HUES48 (cell line): ENCODE measurements at regions not wholly inside any gene's neighbourhood (a gene's known extent, or its start where the extent isn't known, plus 50 kb on each side); places are given as distances from the start of the nearest gene placed in this dataset.
A peak's percentile ranks its signal among the peaks of the same experiment; 100 is the strongest.

Experiments
- H3K27ac ChIP-seq: one replicate; pipeline ENCODE4 v1.7.0; 2013; ENCODE audit warnings: low read depth, low read length, inconsistent platforms
- H3K27me3 ChIP-seq: 2 replicates; pipeline ENCODE4 v1.6.1; 2013; ENCODE audit warnings: mild to moderate bottlenecking, low read length; ENCODE audit not compliant: control insufficient read depth, insufficient read depth
- H3K36me3 ChIP-seq: 2 replicates; pipeline ENCODE4 v1.6.1; 2013; ENCODE audit warnings: low read length; ENCODE audit not compliant: control insufficient read depth, insufficient read depth
- H3K4me1 ChIP-seq: 2 replicates; pipeline ENCODE4 v1.6.1; 2013; ENCODE audit warnings: mild to moderate bottlenecking, low read length; ENCODE audit not compliant: control insufficient read depth, insufficient read depth
- H3K4me3 ChIP-seq: 2 replicates; pipeline ENCODE4 v1.5.1; 2013; ENCODE audit warnings: mild to moderate bottlenecking, low read depth, low read length
- H3K9ac ChIP-seq: 2 replicates; pipeline ENCODE4 v1.6.1; 2013; ENCODE audit warnings: mild to moderate bottlenecking, low read depth, low read length, moderate library complexity
- H3K9me3 ChIP-seq: 2 replicates; pipeline ENCODE4 v1.6.1; 2013; ENCODE audit warnings: low read length; ENCODE audit not compliant: control insufficient read depth, insufficient read depth

GRCh38 chrX:20971250-20971649, 403.0 kb upstream of the CNKSR2 start:
- Histone ChIP-seq H3K4me1 (peaks cover 29% of the 10 kb centered on the region), H3K9ac (no peak overlapping the region), H3K9me3 (no peaks in the 10 kb centered on the region), H3K36me3 (no peaks in the 10 kb centered on the region), H3K27ac (no peak overlapping the region), H3K27me3 (no peaks in the 10 kb centered on the region), H3K4me3 (no peak overlapping the region)

- H3K4me1 ChIP-seq, result peaks cover 31% of the 10 kb centered on the region
- H3K27ac ChIP-seq, result no peak overlapping the region
- H3K9me3 ChIP-seq, result no peaks in the 10 kb centered on the region
- no peaks in the 10 kb centered on the region for H3K27me3 ChIP-seq
- H3K9ac ChIP-seq, result no peak overlapping the region
- no peak overlapping the region for H3K4me3 ChIP-seq
- no peaks in the 10 kb centered on the region for H3K36me3 ChIP-seq
These were observed 404.7 kb upstream of the CNKSR2 start for GRCh38 chrX:20969565-20969964.

GRCh38 chrX:20968996-20969395, 405.2 kb upstream of the CNKSR2 start:
- no peak overlapping the region for H3K27ac ChIP-seq
- H3K36me3 ChIP-seq, result no peaks in the 10 kb centered on the region
- H3K4me1 ChIP-seq, result peaks cover 25% of the 10 kb centered on the region
- no peaks in the 10 kb centered on the region for H3K27me3 ChIP-seq
- H3K9me3 ChIP-seq, result no peaks in the 10 kb centered on the region
- H3K9ac ChIP-seq, result no peak overlapping the region
- H3K4me3 ChIP-seq, result no peak overlapping the region

GRCh38 chrX:20967725-20968124, 406.5 kb upstream of the CNKSR2 start:
- no peaks in the 10 kb centered on the region for H3K9me3 ChIP-seq
- H3K9ac ChIP-seq, result no peak overlapping the region
- peaks cover 13% of the 10 kb centered on the region for H3K4me1 ChIP-seq
- no peak overlapping the region for H3K27ac ChIP-seq
- no peaks in the 10 kb centered on the region for H3K27me3 ChIP-seq
- no peak overlapping the region for H3K4me3 ChIP-seq
- no peaks in the 10 kb centered on the region for H3K36me3 ChIP-seq

GRCh38 chrX:20965270-20966044, 408.8 kb upstream of the CNKSR2 start:
- H3K9ac ChIP-seq, result no peak overlapping the region
- H3K27me3 ChIP-seq, result no peaks in the 10 kb centered on the region
- no peak overlapping the region for H3K27ac ChIP-seq
- no peaks in the 10 kb centered on the region for H3K36me3 ChIP-seq
- H3K4me1 ChIP-seq, result peaks cover 8% of the 10 kb centered on the region; the same call in 1 of the 2 replicates
- H3K9me3 ChIP-seq, result no peaks in the 10 kb centered on the region
- H3K4me3 ChIP-seq, result no peak overlapping the region

- no peak overlapping the region for H3K9ac ChIP-seq
- H3K4me3 ChIP-seq, result no peak overlapping the region
- no peaks in the 10 kb centered on the region for H3K9me3 ChIP-seq
- H3K27ac ChIP-seq, result no peak overlapping the region
- H3K4me1 ChIP-seq, result no peaks in the 10 kb centered on the region
- H3K36me3 ChIP-seq, result no peaks in the 10 kb centered on the region
- H3K27me3 ChIP-seq, result no peaks in the 10 kb centered on the region
These were observed 420.2 kb upstream of the CNKSR2 start for GRCh38 chrX:20954014-20954413.

- Histone ChIP-seq H3K36me3 (no peaks in the 10 kb centered on the region), H3K27ac (no peak overlapping the region), H3K4me1 (peaks cover 8% of the 10 kb centered on the region), H3K9me3 (no peaks in the 10 kb centered on the region), H3K9ac (no peak overlapping the region), H3K4me3 (no peak overlapping the region), H3K27me3 (no peaks in the 10 kb centered on the region)
These were observed 422.0 kb upstream of the CNKSR2 start for GRCh38 chrX:20952180-20952579.

GRCh38 chrX:20951016-20951810, 423.0 kb upstream of the CNKSR2 start:
- Histone ChIP-seq H3K9me3 (no peaks in the 10 kb centered on the region), H3K27me3 (no peaks in the 10 kb centered on the region), H3K27ac (no peak overlapping the region), H3K4me3 (no peak overlapping the region), H3K9ac (no peak overlapping the region), H3K36me3 (no peaks in the 10 kb centered on the region), H3K4me1 (peaks cover 15% of the 10 kb centered on the region)

- no peaks in the 10 kb centered on the region for H3K9me3 ChIP-seq
- H3K9ac ChIP-seq, result no peak overlapping the region
- peak overlapping the region; percentile 63 for H3K27ac ChIP-seq
- no peaks in the 10 kb centered on the region for H3K27me3 ChIP-seq
- peaks cover 21% of the 10 kb centered on the region for H3K4me1 ChIP-seq
- H3K4me3 ChIP-seq, result no peak overlapping the region
- H3K36me3 ChIP-seq, result no peaks in the 10 kb centered on the region
These were observed 426.8 kb upstream of the CNKSR2 start for GRCh38 chrX:20947411-20947912.

GRCh38 chrX:20913760-20914159, 460.5 kb upstream of the CNKSR2 start:
- no peak overlapping the region for H3K27ac ChIP-seq
- no peak overlapping the region for H3K9ac ChIP-seq
- no peak overlapping the region for H3K4me3 ChIP-seq
- no peaks in the 10 kb centered on the region for H3K36me3 ChIP-seq
- no peaks in the 10 kb centered on the region for H3K4me1 ChIP-seq
- no peaks in the 10 kb centered on the region for H3K27me3 ChIP-seq
- H3K9me3 ChIP-seq, result no peaks in the 10 kb centered on the region

- H3K9me3 ChIP-seq, result no peaks in the 10 kb centered on the region
- H3K9ac ChIP-seq, result no peak overlapping the region
These were observed 467.6 kb upstream of the CNKSR2 start for GRCh38 chrX:20906571-20906970.

More at GRCh38 chrX:20906571-20906970, 467.6 kb upstream of the CNKSR2 start:
- no peaks in the 10 kb centered on the region for H3K36me3 ChIP-seq
- no peak overlapping the region for H3K4me3 ChIP-seq
- H3K27ac ChIP-seq, result no peak overlapping the region
- no peaks in the 10 kb centered on the region for H3K27me3 ChIP-seq
- no peaks in the 10 kb centered on the region for H3K4me1 ChIP-seq
